HEK293 (cell line): ENCODE measurements at regions not wholly inside any gene's neighbourhood (a gene's known extent, or its start where the extent isn't known, plus 50 kb on each side); places are given as distances from the start of the nearest gene placed in this dataset.

Experiments used
- PRDM6 ChIP-seq: fragments of 450-650 bp; formaldehyde crosslinking; IDR thresholded peaks from 2 replicates; pipeline ENCODE4 v1.5.1; 2017; ENCODE audit warnings: missing biosample characterization, missing genetic modification characterization
- SETDB1 ChIP-seq: IDR thresholded peaks from one replicate; pipeline ENCODE4 v1.6.1; 2017; ENCODE audit warnings: mild to moderate bottlenecking, low read length, moderate library complexity, mixed read lengths; ENCODE audit not compliant: insufficient read length
- SP3 ChIP-seq: fragments of 450-650 bp; formaldehyde crosslinking; IDR thresholded peaks from 2 replicates; pipeline ENCODE4 v1.5.1; 2016; ENCODE audit warnings: missing biosample characterization, missing genetic modification characterization
- ZNF274 ChIP-seq, 2 experiments: fragments of 200-500 bp in 1 of 2; fragments of 450-650 bp in 1 of 2; sonication (Bioruptor generic) in 1 of 2; formaldehyde crosslinking in 1 of 2; IDR thresholded peaks; 2 replicates each; pipeline versions ENCODE4 v1.5.1 to v1.6.1; 2014 to 2016; ENCODE audit warnings: borderline replicate concordance in 1 of 2, inconsistent platforms in 1 of 2, low read length in 1 of 2, missing biosample characterization in 1 of 2, missing genetic modification characterization in 1 of 2
- ZNF280D ChIP-seq: fragments of 450-650 bp; formaldehyde crosslinking; IDR thresholded peaks from 2 replicates; pipeline ENCODE4 v1.5.1; 2016; ENCODE audit warnings: missing biosample characterization, missing genetic modification characterization
- ZNF398 ChIP-seq: fragments of 450-650 bp; formaldehyde crosslinking; IDR thresholded peaks from 2 replicates; pipeline ENCODE4 v1.5.1; 2017; ENCODE audit warnings: missing biosample characterization, missing genetic modification characterization
- ZNF404 ChIP-seq: fragments of 450-650 bp; formaldehyde crosslinking; IDR thresholded peaks from 2 replicates; pipeline ENCODE4 v1.5.1; 2017; ENCODE audit warnings: missing biosample characterization, missing genetic modification characterization
- ZNF529 ChIP-seq: fragments of 450-650 bp; formaldehyde crosslinking; IDR thresholded peaks from 2 replicates; pipeline ENCODE4 v1.5.1; 2017; ENCODE audit warnings: missing genetic modification characterization, missing biosample characterization; ENCODE audit not compliant: insufficient replicate concordance
- ZNF549 ChIP-seq: fragments of 450-650 bp; IDR thresholded peaks from 2 replicates; pipeline ENCODE4 v1.5.1; 2018; ENCODE audit warnings: missing biosample characterization, missing genetic modification characterization, mild to moderate bottlenecking, inconsistent platforms, moderate library complexity
- ZNF658 ChIP-seq: fragments of 450-650 bp; formaldehyde crosslinking; IDR thresholded peaks from 2 replicates; pipeline ENCODE4; 2016; ENCODE audit warnings: missing biosample characterization, missing genetic modification characterization
- ZNF768 ChIP-seq: fragments of 450-650 bp; formaldehyde crosslinking; IDR thresholded peaks from 2 replicates; pipeline ENCODE4 v1.5.1; 2018; ENCODE audit warnings: missing biosample characterization, mild to moderate bottlenecking, missing genetic modification characterization
- ZSCAN5A ChIP-seq: fragments of 450-650 bp; formaldehyde crosslinking; IDR thresholded peaks from 2 replicates; pipeline ENCODE4 v1.5.1; 2016; ENCODE audit warnings: missing biosample characterization, missing genetic modification characterization
- TF ChIP-seq, protein P1 (sequence below): fragments of 450-650 bp; formaldehyde crosslinking; IDR thresholded peaks from 2 replicates; pipeline ENCODE4 v1.5.1; 2016; ENCODE audit warnings: missing biosample characterization, missing genetic modification characterization
- TF ChIP-seq, protein P2 (sequence below): fragments of 450-650 bp; formaldehyde crosslinking; IDR thresholded peaks from 2 replicates; pipeline ENCODE4 v1.5.1; 2016; ENCODE audit warnings: missing biosample characterization, missing genetic modification characterization

DNA sequence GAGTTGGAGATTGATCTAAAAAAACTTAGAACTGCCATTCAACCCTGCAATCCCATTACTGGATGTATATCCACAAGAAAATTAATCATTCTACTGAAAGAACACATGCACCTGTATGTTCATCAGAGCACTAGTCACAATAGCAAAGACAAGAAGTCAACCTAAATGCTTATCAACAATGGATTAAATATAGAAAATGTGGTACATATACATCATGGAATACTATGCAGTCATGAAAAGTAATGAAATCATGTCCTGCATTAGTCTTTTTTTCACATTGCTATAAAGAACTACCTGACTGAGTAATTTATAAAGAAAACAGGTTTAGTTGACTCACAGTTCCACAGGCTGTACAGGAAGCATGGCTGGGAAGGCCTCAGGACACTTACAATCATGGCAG is 850.5 kb downstream of the TECRL start:
- TF ChIP-seq PRDM6 (tag by site-specific recombination) (no peak), SETDB1 (no peak), ZNF398 (tag by site-specific recombination) (no peak), SP3 (tag by site-specific recombination) (no peak), ZNF529 (tag by site-specific recombination) (no peak), ZSCAN5A (no peak), ZNF658 (tag by site-specific recombination) (no peak), ZNF549 (tag by site-specific recombination) (no peak), ZNF404 (tag by site-specific recombination) (no peak), ZNF768 (tag by site-specific recombination) (no peak), ZNF280D (no peak), ZNF274 (IDR thresholded peaks at IDR 0.05; ENCODE audit: low read length) (no peak), ZNF274 (tag by site-specific recombination; IDR thresholded peaks at IDR 0.05; ENCODE audit: borderline replicate concordance) (no peak)
- TF ChIP-seq, protein P1, sequence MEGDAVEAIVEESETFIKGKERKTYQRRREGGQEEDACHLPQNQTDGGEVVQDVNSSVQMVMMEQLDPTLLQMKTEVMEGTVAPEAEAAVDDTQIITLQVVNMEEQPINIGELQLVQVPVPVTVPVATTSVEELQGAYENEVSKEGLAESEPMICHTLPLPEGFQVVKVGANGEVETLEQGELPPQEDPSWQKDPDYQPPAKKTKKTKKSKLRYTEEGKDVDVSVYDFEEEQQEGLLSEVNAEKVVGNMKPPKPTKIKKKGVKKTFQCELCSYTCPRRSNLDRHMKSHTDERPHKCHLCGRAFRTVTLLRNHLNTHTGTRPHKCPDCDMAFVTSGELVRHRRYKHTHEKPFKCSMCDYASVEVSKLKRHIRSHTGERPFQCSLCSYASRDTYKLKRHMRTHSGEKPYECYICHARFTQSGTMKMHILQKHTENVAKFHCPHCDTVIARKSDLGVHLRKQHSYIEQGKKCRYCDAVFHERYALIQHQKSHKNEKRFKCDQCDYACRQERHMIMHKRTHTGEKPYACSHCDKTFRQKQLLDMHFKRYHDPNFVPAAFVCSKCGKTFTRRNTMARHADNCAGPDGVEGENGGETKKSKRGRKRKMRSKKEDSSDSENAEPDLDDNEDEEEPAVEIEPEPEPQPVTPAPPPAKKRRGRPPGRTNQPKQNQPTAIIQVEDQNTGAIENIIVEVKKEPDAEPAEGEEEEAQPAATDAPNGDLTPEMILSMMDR: no peak
- TF ChIP-seq, protein P2, sequence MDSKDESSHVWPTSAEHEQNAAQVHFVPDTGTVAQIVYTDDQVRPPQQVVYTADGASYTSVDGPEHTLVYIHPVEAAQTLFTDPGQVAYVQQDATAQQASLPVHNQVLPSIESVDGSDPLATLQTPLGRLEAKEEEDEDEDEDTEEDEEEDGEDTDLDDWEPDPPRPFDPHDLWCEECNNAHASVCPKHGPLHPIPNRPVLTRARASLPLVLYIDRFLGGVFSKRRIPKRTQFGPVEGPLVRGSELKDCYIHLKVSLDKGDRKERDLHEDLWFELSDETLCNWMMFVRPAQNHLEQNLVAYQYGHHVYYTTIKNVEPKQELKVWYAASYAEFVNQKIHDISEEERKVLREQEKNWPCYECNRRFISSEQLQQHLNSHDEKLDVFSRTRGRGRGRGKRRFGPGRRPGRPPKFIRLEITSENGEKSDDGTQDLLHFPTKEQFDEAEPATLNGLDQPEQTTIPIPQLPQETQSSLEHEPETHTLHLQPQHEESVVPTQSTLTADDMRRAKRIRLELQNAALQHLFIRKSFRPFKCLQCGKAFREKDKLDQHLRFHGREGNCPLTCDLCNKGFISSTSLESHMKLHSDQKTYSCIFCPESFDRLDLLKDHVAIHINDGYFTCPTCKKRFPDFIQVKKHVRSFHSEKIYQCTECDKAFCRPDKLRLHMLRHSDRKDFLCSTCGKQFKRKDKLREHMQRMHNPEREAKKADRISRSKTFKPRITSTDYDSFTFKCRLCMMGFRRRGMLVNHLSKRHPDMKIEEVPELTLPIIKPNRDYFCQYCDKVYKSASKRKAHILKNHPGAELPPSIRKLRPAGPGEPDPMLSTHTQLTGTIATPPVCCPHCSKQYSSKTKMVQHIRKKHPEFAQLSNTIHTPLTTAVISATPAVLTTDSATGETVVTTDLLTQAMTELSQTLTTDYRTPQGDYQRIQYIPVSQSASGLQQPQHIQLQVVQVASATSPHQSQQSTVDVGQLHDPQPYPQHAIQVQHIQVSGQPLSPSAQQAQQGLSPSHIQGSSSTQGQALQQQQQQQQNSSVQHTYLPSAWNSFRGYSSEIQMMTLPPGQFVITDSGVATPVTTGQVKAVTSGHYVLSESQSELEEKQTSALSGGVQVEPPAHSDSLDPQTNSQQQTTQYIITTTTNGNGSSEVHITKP (tag by site-specific recombination): no peak
